SK-N-MC (cell line): ENCODE measurements at regions not wholly inside any gene's neighbourhood (a gene's known extent, or its start where the extent isn't known, plus 50 kb on each side); places are given as distances from the start of the nearest gene placed in this dataset.

Source experiments
- DNase-seq: peaks from one replicate; pipeline ENCODE4 v3.0.0-alpha.2; 2011; ENCODE audit warnings: low read depth, low spot score
- H3K27ac ChIP-seq: fragments of 200-600 bp; sonication (generic); 2 replicates; pipeline ENCODE4 v1.5.1; 2016; ENCODE audit warnings: mixed run types
- H3K36me3 ChIP-seq: fragments of 200-600 bp; sonication (generic); 2 replicates; pipeline ENCODE4 v1.6.1; 2017; ENCODE audit warnings: antibody characterized with exemption, low read length, mixed read lengths; ENCODE audit not compliant: insufficient read depth
- H3K4me3 ChIP-seq: fragments of 200-600 bp; sonication (generic); 2 replicates; pipeline ENCODE4 v1.5.1; 2016
- H3K9ac ChIP-seq: fragments of 200-600 bp; sonication (generic); 2 replicates; pipeline ENCODE4 v1.8.0; 2017; ENCODE audit warnings: mixed run types, mixed read lengths; ENCODE audit not compliant: insufficient read length
- H3K9me3 ChIP-seq: fragments of 200-600 bp; sonication (generic); 2 replicates; pipeline ENCODE4 v1.6.1; 2017; ENCODE audit warnings: low read depth, mild to moderate bottlenecking, antibody characterized with exemption, low read length, moderate library complexity, mixed read lengths
- EZH2 ChIP-seq: fragments of 200-600 bp; sonication (generic); IDR thresholded peaks from one replicate; pipeline ENCODE4 v1.6.1; 2017; ENCODE audit warnings: antibody characterized with exemption
- FOXP2 ChIP-seq: optimal IDR thresholded peaks from 2 replicates; pipeline ENCODE3; 2011; ENCODE audit warnings: mild to moderate bottlenecking, moderate library complexity; ENCODE audit not compliant: insufficient read depth; ENCODE audit errors: extremely low read length, control extremely low read depth
- POLR2AphosphoS5 ChIP-seq: IDR thresholded peaks from 2 replicates; pipeline ENCODE4 v1.6.1; 2012; ENCODE audit warnings: mild to moderate bottlenecking, low read depth, low read length, borderline replicate concordance

DNA sequence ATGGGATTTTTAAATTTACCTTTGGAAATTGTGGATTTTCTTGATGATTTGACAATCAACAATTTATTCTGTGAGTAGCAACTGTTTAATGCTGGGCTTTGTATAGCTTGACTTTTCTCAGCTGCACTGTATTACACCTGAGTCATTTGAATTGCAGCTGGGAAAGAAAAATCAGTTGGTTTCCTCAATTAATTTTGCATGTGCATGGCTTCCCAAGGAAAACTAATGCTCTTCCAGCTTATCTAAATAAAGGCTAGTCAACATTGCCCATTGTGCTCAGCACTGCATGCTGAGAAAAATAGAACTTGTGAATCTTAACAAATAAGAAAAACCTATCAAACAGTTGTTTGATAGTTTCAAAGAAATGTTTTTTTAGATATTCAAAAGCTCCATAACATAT lies 268.3 kb upstream of the CDH20 start:
- no peak overlapping the region for H3K27ac ChIP-seq
- no peaks in the 10 kb centered on the region for H3K36me3 ChIP-seq
- TF ChIP-seq POLR2AphosphoS5: no peak
- no peak for TF ChIP-seq FOXP2
- no peak for TF ChIP-seq EZH2
- no peaks in the 10 kb centered on the region for H3K9me3 ChIP-seq
- no peak overlapping the region for H3K9ac ChIP-seq
- no peak overlapping the region for H3K4me3 ChIP-seq
- no peak for DNase-seq

DNA sequence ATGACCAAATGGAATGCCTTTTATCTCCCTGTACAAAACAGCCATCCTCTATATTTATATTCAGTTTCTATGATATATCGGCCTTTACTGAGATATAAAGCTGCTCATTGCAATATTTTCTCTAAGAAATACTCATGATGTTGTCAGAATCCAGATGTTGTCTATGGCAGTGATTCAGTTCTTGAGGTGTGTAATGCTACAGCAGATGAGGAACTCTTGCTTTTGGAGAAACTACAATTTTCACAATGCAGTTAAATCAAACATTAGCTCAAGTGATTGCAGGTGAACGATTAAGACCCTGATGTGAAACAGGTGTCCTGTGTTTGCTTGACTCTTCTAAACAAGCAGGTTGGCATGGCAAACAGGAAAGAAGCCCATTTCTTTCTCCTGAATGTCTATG lies 256.2 kb upstream of the CDH20 start:
- Histone ChIP-seq H3K9me3 (no peaks in the 10 kb centered on the region), H3K9ac (no peak overlapping the region), H3K36me3 (no peaks in the 10 kb centered on the region), H3K4me3 (no peak overlapping the region), H3K27ac (no peak overlapping the region)
- no peak for DNase-seq
- TF ChIP-seq POLR2AphosphoS5: no peak
- TF ChIP-seq FOXP2: no peak
- TF ChIP-seq EZH2: no peak

DNA sequence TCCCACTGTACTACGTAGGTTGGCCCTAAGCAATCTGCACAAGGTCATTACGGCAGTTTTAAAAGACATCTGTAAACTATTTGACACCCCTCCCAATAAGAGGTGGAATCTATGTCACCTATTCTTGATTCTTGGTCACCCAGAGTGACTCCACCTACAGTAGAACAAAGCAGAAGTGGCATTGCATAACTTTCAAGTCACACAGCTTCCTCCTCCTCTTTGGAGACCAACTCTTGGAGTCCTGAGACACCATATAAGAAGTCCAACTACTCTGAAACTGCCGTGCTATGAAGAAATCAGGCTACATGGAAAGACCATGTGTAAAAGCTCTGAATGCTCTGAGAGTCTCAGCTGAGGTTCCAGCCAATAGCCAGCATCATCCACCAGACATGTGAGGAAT lies 253.5 kb upstream of the CDH20 start:
- no peak overlapping the region for H3K27ac ChIP-seq
- DNase-seq: no peak

DNA sequence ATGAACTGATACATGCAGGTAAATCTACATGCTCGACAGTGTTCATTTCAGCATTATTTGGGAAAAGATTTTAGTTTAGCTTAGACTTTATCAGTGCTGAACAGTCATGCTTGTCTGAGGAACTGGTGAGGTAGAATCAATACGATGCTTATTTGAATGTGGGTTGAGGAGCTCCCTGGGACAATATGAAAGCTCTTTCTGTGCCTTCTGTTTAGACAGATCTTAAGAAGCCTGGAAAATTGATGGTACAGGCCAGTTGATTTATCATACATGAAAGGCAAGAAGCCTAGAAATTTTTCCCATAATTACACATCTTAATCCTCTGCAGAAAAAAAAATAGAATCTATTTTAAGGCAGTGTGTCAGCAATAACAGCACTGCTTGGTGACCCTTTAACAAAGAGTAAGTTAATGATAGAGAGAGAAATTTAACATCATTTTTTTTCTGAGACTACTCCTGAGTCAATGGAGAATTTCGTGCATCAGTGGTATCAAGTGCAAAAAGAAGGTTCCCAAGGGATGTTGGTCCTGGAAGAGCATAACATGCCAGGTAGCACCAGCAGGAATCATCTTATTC lies 252.2 kb upstream of the CDH20 start:
- Histone ChIP-seq H3K27ac (no peak overlapping the region), H3K9ac (no peak overlapping the region), H3K36me3 (no peaks in the 10 kb centered on the region), H3K4me3 (no peak overlapping the region), H3K9me3 (no peaks in the 10 kb centered on the region)
- no peak for DNase-seq
- TF ChIP-seq POLR2AphosphoS5: no peak

More for the DNA sequence above, 253.5 kb upstream of the CDH20 start:
- Histone ChIP-seq H3K9ac (no peak overlapping the region), H3K9me3 (no peaks in the 10 kb centered on the region), H3K36me3 (no peaks in the 10 kb centered on the region), H3K4me3 (no peak overlapping the region)
- TF ChIP-seq FOXP2: no peak
- TF ChIP-seq POLR2AphosphoS5: no peak
- no peak for TF ChIP-seq EZH2

DNA sequence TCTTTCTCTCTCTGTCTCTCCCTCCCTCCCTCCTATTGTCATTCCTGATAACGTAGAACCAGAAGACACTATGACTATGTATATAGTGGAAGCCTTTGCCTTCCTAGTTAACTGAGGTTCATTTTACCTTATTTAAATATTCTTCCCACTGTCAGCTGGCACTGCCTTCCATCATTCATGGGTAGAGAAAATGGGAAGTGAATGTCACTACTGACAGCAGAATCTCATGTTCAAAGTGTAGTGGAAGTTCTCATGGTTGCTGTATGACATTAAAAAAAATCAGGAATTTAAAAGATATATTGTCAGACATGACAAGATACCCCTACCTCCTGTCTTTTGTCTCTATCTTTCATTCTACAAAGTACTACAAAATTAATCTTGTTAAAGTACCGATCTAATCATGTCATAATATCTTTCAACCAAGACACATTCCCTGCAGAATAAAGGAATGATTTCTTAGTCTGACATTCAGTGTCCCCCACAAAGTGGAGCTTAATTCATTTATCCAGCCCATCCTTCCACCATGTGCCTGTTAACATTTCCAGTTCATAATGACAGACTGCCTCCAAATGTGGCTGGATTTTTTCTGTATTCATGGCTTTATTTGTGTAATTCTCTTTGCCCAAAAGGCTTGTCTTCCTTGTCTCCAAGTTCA lies 250.1 kb upstream of the CDH20 start:
- TF ChIP-seq FOXP2 (no peak), EZH2 (no peak), POLR2AphosphoS5 (no peak)

DNA sequence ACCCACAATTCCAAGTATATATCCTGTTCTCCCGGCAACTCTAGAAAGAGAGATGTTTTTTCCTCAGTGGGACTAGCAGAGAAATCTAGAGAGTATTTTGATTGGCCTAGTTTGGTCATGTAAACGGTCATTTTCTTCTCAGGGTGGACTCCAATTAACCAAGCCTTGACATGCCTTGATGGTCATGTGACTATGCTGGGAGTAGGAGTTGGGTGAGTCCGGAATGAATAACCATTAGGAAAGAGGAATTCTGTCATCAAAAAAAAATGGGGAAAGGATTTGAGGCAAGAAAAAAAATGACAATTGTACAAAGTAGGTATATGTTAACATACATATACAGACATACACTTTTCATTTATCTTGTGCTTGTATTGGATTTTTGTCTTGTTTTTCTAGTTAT lies 248.2 kb upstream of the CDH20 start:
- H3K27ac ChIP-seq: no peak overlapping the region
- H3K9me3 ChIP-seq: no peaks in the 10 kb centered on the region
- DNase-seq: no peak
- no peak overlapping the region for H3K9ac ChIP-seq
- H3K36me3 ChIP-seq: no peaks in the 10 kb centered on the region
- no peak overlapping the region for H3K4me3 ChIP-seq
- no peak for TF ChIP-seq FOXP2
- TF ChIP-seq POLR2AphosphoS5: no peak
- TF ChIP-seq EZH2: no peak

More for the DNA sequence above, 250.1 kb upstream of the CDH20 start:
- DNase-seq: no peak
- Histone ChIP-seq H3K9ac (no peak overlapping the region), H3K4me3 (no peak overlapping the region), H3K9me3 (no peaks in the 10 kb centered on the region), H3K27ac (no peak overlapping the region), H3K36me3 (no peaks in the 10 kb centered on the region)

DNA sequence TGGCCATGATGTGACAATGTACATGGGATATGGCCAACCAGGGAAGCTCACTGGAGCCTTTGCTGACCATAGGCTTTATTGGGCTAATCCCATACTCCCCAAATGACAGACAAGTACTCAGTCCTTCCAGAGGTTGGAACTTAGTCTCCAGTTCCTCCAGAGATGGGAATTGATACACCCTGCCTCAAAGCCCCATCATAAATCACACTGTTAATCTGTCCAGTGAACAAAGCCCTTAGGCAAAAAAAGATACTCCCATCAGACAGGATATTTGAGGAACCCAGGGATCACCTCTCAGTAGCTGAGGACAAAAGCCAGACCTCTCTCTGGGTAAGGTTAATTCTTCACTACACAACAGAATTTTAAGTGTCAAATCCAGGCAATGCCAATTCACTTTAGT lies 247.5 kb upstream of the CDH20 start:
- Histone ChIP-seq H3K36me3 (no peaks in the 10 kb centered on the region), H3K27ac (no peak overlapping the region), H3K9ac (no peak overlapping the region), H3K4me3 (no peak overlapping the region), H3K9me3 (no peaks in the 10 kb centered on the region)
- TF ChIP-seq FOXP2: no peak
- no peak for DNase-seq

DNA sequence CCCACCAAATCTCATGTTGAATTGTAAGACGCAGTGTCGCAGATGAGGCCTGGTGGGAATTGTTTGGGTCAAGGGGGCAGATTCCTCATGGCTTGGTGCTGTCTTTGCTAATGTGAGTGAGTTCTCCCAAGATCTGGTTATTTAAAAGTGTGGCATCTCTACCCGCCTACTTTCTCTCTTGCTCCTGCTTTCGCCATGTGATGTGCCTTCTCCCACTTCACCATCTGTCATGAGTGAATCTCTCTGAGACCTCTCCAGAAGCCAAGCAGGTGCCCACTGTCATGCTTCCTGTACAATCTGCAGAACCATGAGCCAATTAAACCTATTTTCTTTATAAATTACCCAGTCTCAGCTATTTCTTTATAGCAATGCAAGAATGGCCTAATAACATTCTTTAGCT lies 246.6 kb upstream of the CDH20 start:
- Histone ChIP-seq H3K9ac (no peak overlapping the region), H3K9me3 (no peaks in the 10 kb centered on the region), H3K36me3 (no peaks in the 10 kb centered on the region), H3K4me3 (no peak overlapping the region), H3K27ac (no peak overlapping the region)
- TF ChIP-seq EZH2 (no peak), POLR2AphosphoS5 (no peak), FOXP2 (no peak)
- no peak for DNase-seq

DNA sequence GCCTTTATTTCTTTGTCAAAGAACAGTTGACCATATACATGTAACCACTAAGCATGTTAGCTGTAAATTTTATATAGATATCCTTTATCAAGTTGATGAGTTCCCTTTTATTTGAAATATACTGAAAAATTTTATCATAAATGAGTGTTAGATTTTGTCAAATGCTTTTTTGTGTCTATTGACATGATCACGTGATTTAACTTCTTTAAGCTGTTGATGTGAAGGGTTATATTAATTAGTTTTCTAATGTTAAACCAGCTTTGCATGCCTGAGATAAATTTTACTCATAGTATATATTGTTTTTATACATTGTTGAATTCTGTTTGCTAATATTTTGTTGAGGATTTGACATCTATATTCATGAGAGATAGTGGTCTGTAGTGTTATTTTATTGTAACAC lies 241.9 kb upstream of the CDH20 start:
- Histone ChIP-seq H3K36me3 (no peaks in the 10 kb centered on the region), H3K9me3 (no peaks in the 10 kb centered on the region), H3K9ac (no peak overlapping the region), H3K27ac (no peak overlapping the region), H3K4me3 (no peak overlapping the region)
- no peak for TF ChIP-seq EZH2
- TF ChIP-seq POLR2AphosphoS5: no peak
- TF ChIP-seq FOXP2: no peak
- no peak for DNase-seq
